ENCODE measurements at regions not wholly inside any gene's neighbourhood (a gene's known extent, or its start where the extent isn't known, plus 50 kb on each side); places are given as distances from the start of the nearest gene placed in this dataset.

DNA sequence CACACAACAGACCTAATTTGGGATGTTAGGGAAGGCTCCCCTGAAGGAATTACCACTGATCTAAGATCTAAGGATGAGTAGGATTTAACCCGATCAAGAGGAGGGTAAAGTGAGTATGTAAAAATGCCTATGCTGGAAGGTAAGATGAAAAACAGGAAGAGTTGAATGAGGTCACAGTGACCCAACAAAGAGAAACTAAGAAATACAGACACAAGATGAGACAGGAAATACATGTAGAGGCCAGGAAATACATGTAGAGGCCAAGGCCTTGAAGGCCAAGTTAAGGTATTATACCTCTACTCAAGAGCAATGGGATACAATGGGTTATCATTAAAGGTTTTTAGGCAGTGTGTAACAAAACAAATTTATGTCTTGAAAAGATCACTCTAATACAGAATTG lies 131.6 kb upstream of the TANK start:
- TF ChIP-seq ZNF8 (CRISPR knock-in tag; IDR thresholded peaks at IDR 0.05) (no peak), TOX (CRISPR knock-in tag; IDR thresholded peaks at IDR 0.05; ENCODE audit: borderline replicate concordance) (no peak), PATZ1 (CRISPR knock-in tag; IDR thresholded peaks at IDR 0.05; ENCODE audit: borderline replicate concordance) (no peak), BACH2 (CRISPR knock-in tag; IDR thresholded peaks at IDR 0.05; ENCODE audit: borderline replicate concordance) (no peak), RARB (CRISPR knock-in tag; IDR thresholded peaks at IDR 0.05) (no peak), CSDC2 (CRISPR knock-in tag; IDR thresholded peaks at IDR 0.05) (no peak), ARNTL (CRISPR knock-in tag; IDR thresholded peaks at IDR 0.05; ENCODE audit: borderline replicate concordance, low read depth) (no peak), TSHZ2 (CRISPR knock-in tag; IDR thresholded peaks at IDR 0.05) (no peak), ZNF565 (CRISPR knock-in tag; conservative IDR thresholded peaks at IDR 0.05; ENCODE audit: low read depth) (no peak)
- TF ChIP-seq, protein P1, sequence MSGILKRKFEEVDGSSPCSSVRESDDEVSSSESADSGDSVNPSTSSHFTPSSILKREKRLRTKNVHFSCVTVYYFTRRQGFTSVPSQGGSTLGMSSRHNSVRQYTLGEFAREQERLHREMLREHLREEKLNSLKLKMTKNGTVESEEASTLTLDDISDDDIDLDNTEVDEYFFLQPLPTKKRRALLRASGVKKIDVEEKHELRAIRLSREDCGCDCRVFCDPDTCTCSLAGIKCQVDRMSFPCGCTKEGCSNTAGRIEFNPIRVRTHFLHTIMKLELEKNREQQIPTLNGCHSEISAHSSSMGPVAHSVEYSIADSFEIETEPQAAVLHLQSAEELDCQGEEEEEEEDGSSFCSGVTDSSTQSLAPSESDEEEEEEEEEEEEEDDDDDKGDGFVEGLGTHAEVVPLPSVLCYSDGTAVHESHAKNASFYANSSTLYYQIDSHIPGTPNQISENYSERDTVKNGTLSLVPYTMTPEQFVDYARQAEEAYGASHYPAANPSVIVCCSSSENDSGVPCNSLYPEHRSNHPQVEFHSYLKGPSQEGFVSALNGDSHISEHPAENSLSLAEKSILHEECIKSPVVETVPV (CRISPR knock-in tag; IDR thresholded peaks at IDR 0.05): no peak
- TF ChIP-seq, protein P2, sequence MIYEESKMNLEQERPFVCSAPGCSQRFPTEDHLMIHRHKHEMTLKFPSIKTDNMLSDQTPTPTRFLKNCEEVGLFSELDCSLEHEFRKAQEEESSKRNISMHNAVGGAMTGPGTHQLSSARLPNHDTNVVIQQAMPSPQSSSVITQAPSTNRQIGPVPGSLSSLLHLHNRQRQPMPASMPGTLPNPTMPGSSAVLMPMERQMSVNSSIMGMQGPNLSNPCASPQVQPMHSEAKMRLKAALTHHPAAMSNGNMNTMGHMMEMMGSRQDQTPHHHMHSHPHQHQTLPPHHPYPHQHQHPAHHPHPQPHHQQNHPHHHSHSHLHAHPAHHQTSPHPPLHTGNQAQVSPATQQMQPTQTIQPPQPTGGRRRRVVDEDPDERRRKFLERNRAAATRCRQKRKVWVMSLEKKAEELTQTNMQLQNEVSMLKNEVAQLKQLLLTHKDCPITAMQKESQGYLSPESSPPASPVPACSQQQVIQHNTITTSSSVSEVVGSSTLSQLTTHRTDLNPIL (CRISPR knock-in tag; IDR thresholded peaks at IDR 0.05; ENCODE audit: low read depth): no peak

Measured in SK-N-SH treated with all-trans-retinoic acid at 6 μM for 48 hours (cell line).